ENCODE measurements at regions not wholly inside any gene's neighbourhood (a gene's known extent, or its start where the extent isn't known, plus 50 kb on each side); places are given as distances from the start of the nearest gene placed in this dataset.

DNA sequence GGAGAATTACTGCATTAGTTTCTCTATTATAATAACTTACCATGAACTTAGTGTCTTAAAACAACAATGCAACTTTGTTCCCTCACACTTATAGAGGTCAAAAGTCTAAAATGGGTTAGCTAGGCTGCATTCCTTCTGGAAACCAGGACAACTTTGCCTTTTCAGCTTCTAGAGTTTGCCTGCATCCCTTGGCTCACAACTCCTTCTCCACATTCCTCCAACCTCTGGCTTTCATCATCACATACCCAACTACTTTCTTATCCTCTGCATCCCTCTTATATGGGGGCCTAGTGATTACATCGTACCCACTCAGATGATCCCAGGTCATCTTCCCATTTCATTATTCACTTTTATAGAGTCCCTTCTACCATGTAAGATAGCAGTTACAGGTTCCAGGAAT lies 251.1 kb downstream of the C12orf50 start:
- TF ChIP-seq ZNF274 (IDR thresholded peaks at IDR 0.05; ENCODE audit: low read depth, low read length) (no peak), SUZ12 (IDR thresholded peaks at IDR 0.05; ENCODE audit: extremely low read depth, insufficient read depth, insufficient read length) (no peak), YY1 (IDR thresholded peaks at IDR 0.05; ENCODE audit: insufficient read depth, insufficient read length) (no peak)
- no peaks in the 10 kb centered on the region for H3K27me3 ChIP-seq (ENCODE audit: insufficient read depth, insufficient read length)

DNA sequence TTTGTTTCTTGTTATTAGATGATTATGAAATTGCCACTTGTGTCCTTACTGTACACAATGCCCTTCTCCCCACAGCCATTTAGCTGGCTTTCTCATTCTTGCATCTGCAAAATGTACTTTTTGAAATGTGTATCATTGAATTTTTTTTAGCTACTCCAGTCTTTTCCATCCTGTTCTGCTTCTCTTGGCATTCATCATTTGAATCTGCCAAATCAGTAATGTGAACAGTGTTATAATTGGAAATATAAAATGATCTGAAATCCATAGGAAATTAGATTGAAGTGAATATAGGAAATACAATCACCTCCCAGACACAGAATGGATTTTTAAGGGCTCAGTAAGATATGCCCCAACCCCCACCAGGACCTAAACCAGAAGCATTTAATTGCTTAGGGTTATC lies 253.4 kb downstream of the C12orf50 start:
- no peak overlapping the region for H3K9ac ChIP-seq (ENCODE audit: insufficient read length, low read depth)
- H3K36me3 ChIP-seq (ENCODE audit: insufficient read depth, insufficient read length, low read length): no peaks in the 10 kb centered on the region
- no peak for DNase-seq (ENCODE audit: low read depth, low spot score)
- TF ChIP-seq SUZ12 (IDR thresholded peaks at IDR 0.05; ENCODE audit: extremely low read depth, insufficient read depth, insufficient read length) (no peak), YY1 (IDR thresholded peaks at IDR 0.05; ENCODE audit: insufficient read depth, insufficient read length) (no peak), ZNF274 (IDR thresholded peaks at IDR 0.05; ENCODE audit: low read depth, low read length) (no peak)
- H3K9me3 ChIP-seq (ENCODE audit: insufficient read depth, low read length): no peaks in the 10 kb centered on the region
- no peak overlapping the region for H3K4me3 ChIP-seq (ENCODE audit: insufficient read length, low read depth)
- no peaks in the 10 kb centered on the region for H3K4me1 ChIP-seq (ENCODE audit: insufficient read depth, insufficient read length)
- H3K27me3 ChIP-seq (ENCODE audit: insufficient read depth, insufficient read length): no peaks in the 10 kb centered on the region

More for the DNA sequence above, 251.1 kb downstream of the C12orf50 start:
- Histone ChIP-seq H3K9me3 (ENCODE audit: insufficient read depth, low read length) (no peaks in the 10 kb centered on the region), H3K9ac (ENCODE audit: insufficient read length, low read depth) (no peak overlapping the region), H3K4me3 (ENCODE audit: insufficient read length, low read depth) (no peak overlapping the region), H3K4me1 (ENCODE audit: insufficient read depth, insufficient read length) (no peaks in the 10 kb centered on the region), H3K36me3 (ENCODE audit: insufficient read depth, insufficient read length, low read length) (no peaks in the 10 kb centered on the region)
- no peak for DNase-seq (ENCODE audit: low read depth, low spot score)

DNA sequence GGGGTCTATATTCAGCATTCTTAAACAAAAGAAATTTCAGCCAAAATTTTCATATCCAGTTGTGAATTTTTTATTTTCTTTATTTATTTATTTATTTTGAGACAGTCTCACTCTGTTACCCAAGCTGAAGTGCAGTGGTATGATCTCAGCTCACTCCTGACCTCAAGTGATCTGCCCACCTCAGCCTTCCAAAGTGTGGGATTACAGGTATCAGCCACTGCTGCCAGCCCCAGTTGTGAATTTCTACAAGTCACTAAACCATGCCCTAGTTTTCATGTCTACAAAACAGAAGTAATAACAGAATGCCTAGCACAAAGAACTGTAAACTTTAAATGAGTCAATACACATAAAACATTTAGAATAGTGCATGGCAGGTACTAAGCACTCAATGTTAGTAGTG lies 254.2 kb downstream of the C12orf50 start:
- H3K4me1 ChIP-seq (ENCODE audit: insufficient read depth, insufficient read length): no peaks in the 10 kb centered on the region
- no peaks in the 10 kb centered on the region for H3K36me3 ChIP-seq (ENCODE audit: insufficient read depth, insufficient read length, low read length)
- H3K4me3 ChIP-seq (ENCODE audit: insufficient read length, low read depth): no peak overlapping the region
- no peak overlapping the region for H3K9ac ChIP-seq (ENCODE audit: insufficient read length, low read depth)
- no peak for TF ChIP-seq YY1 (IDR thresholded peaks at IDR 0.05; ENCODE audit: insufficient read depth, insufficient read length)
- TF ChIP-seq ZNF274 (IDR thresholded peaks at IDR 0.05; ENCODE audit: low read depth, low read length): no peak
- DNase-seq (ENCODE audit: low read depth, low spot score): no peak
- no peaks in the 10 kb centered on the region for H3K9me3 ChIP-seq (ENCODE audit: insufficient read depth, low read length)
- no peaks in the 10 kb centered on the region for H3K27me3 ChIP-seq (ENCODE audit: insufficient read depth, insufficient read length)

DNA sequence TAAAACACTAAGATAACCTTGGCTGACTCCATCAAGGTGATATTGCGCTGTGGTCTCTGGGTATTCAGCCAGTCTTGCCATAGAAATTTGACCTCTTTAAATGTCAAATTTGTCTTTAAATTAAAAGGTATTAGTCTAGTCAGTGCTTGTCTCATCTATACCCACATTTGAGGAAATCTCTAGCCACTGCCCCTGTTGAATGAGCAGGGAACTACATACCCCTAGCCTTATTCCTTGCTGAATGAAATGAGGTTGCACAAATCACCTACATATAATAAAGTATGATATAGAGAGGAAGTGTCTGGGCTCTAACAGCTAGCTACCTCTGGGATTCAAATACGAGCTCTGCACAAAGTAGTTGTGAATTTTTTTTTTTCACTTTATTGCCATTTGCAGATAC lies 256.8 kb downstream of the C12orf50 start:
- H3K4me3 ChIP-seq (ENCODE audit: insufficient read length, low read depth): no peak overlapping the region
- DNase-seq (ENCODE audit: low read depth, low spot score): no peak
- H3K9ac ChIP-seq (ENCODE audit: insufficient read length, low read depth): no peak overlapping the region
- no peaks in the 10 kb centered on the region for H3K9me3 ChIP-seq (ENCODE audit: insufficient read depth, low read length)
- H3K27me3 ChIP-seq (ENCODE audit: insufficient read depth, insufficient read length): no peaks in the 10 kb centered on the region
- TF ChIP-seq YY1 (IDR thresholded peaks at IDR 0.05; ENCODE audit: insufficient read depth, insufficient read length): no peak
- TF ChIP-seq ZNF274 (IDR thresholded peaks at IDR 0.05; ENCODE audit: low read depth, low read length): no peak
- TF ChIP-seq SUZ12 (IDR thresholded peaks at IDR 0.05; ENCODE audit: extremely low read depth, insufficient read depth, insufficient read length): no peak
- H3K4me1 ChIP-seq (ENCODE audit: insufficient read depth, insufficient read length): no peaks in the 10 kb centered on the region
- no peaks in the 10 kb centered on the region for H3K36me3 ChIP-seq (ENCODE audit: insufficient read depth, insufficient read length, low read length)

- Histone ChIP-seq H3K27me3 (ENCODE audit: insufficient read depth, insufficient read length) (no peaks in the 10 kb centered on the region), H3K9me3 (ENCODE audit: insufficient read depth, low read length) (no peaks in the 10 kb centered on the region), H3K4me3 (ENCODE audit: insufficient read length, low read depth) (no peak overlapping the region), H3K9ac (ENCODE audit: insufficient read length, low read depth) (no peak overlapping the region), H3K36me3 (ENCODE audit: insufficient read depth, insufficient read length, low read length) (no peaks in the 10 kb centered on the region), H3K4me1 (ENCODE audit: insufficient read depth, insufficient read length) (no peaks in the 10 kb centered on the region)
- no peak for DNase-seq (ENCODE audit: low read depth, low spot score)
- no peak for TF ChIP-seq SUZ12 (IDR thresholded peaks at IDR 0.05; ENCODE audit: extremely low read depth, insufficient read depth, insufficient read length)
- TF ChIP-seq YY1 (IDR thresholded peaks at IDR 0.05; ENCODE audit: insufficient read depth, insufficient read length): no peak
- TF ChIP-seq ZNF274 (IDR thresholded peaks at IDR 0.05; ENCODE audit: low read depth, low read length): no peak
These were observed 260.5 kb downstream of the C12orf50 start for GRCh38 chr12:87768501-87769287.

- no peaks in the 10 kb centered on the region for H3K36me3 ChIP-seq (ENCODE audit: insufficient read depth, insufficient read length, low read length)
These were observed 263.2 kb downstream of the C12orf50 start for GRCh38 chr12:87766044-87766443.

DNA sequence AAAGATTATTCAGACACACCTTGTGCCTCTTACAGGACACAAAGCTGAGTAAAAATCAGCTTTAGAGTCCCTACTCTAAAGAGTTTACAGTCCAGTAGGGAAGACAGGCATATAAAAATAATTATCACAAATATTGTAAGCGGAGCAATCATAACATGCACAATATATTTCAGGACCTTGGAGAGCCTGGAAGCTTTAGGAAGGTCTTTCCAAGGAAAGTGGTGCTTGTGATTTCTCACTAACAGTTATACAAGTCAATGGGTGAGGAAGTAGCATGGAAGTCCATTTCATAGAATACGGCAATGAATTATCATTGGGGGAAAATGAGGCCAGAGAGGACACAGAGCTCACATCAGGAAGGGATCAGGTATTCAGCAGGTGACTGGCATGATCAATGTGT lies 268.3 kb downstream of the C12orf50 start:
- Histone ChIP-seq H3K27me3 (ENCODE audit: insufficient read depth, insufficient read length) (no peaks in the 10 kb centered on the region), H3K36me3 (ENCODE audit: insufficient read depth, insufficient read length, low read length) (no peaks in the 10 kb centered on the region), H3K9me3 (ENCODE audit: insufficient read depth, low read length) (no peaks in the 10 kb centered on the region), H3K4me3 (ENCODE audit: insufficient read length, low read depth) (no peak overlapping the region), H3K9ac (ENCODE audit: insufficient read length, low read depth) (no peak overlapping the region), H3K4me1 (ENCODE audit: insufficient read depth, insufficient read length) (no peaks in the 10 kb centered on the region)
- TF ChIP-seq SUZ12 (IDR thresholded peaks at IDR 0.05; ENCODE audit: extremely low read depth, insufficient read depth, insufficient read length) (no peak), YY1 (IDR thresholded peaks at IDR 0.05; ENCODE audit: insufficient read depth, insufficient read length) (no peak), ZNF274 (IDR thresholded peaks at IDR 0.05; ENCODE audit: low read depth, low read length) (no peak)
- DNase-seq (ENCODE audit: low read depth, low spot score): no peak

More at GRCh38 chr12:87766044-87766443, 263.2 kb downstream of the C12orf50 start:
- no peaks in the 10 kb centered on the region for H3K4me1 ChIP-seq (ENCODE audit: insufficient read depth, insufficient read length)
- H3K4me3 ChIP-seq (ENCODE audit: insufficient read length, low read depth): no peak overlapping the region
- H3K27me3 ChIP-seq (ENCODE audit: insufficient read depth, insufficient read length): no peaks in the 10 kb centered on the region
- H3K9me3 ChIP-seq (ENCODE audit: insufficient read depth, low read length): no peaks in the 10 kb centered on the region
- DNase-seq (ENCODE audit: low read depth, low spot score): no peak
- H3K9ac ChIP-seq (ENCODE audit: insufficient read length, low read depth): no peak overlapping the region
- TF ChIP-seq ZNF274 (IDR thresholded peaks at IDR 0.05; ENCODE audit: low read depth, low read length) (no peak), YY1 (IDR thresholded peaks at IDR 0.05; ENCODE audit: insufficient read depth, insufficient read length) (no peak), SUZ12 (IDR thresholded peaks at IDR 0.05; ENCODE audit: extremely low read depth, insufficient read depth, insufficient read length) (no peak)
